ENCODE measurements at regions not wholly inside any gene's neighbourhood (a gene's known extent, or its start where the extent isn't known, plus 50 kb on each side); places are given as distances from the start of the nearest gene placed in this dataset.

- no peak overlapping the region for H2AK5ac ChIP-seq (ENCODE audit: low read depth, low read length)
- H3K56ac ChIP-seq (ENCODE audit: extremely low read depth, insufficient read depth, low read length): no peak overlapping the region
- H3K4me3 ChIP-seq (ENCODE audit: insufficient read depth, low read depth, low read length): no peak overlapping the region
- H4K91ac ChIP-seq (ENCODE audit: insufficient read depth, low read depth, low read length): no peak overlapping the region
- no peak overlapping the region for H3K9ac ChIP-seq (ENCODE audit: low read depth, low read length)
- no peaks in the 10 kb centered on the region for H4K20me1 ChIP-seq (ENCODE audit: insufficient read depth, low read length)
- H3K27ac ChIP-seq (ENCODE audit: insufficient read depth, low read length): no peak overlapping the region
- TF ChIP-seq MXI1 (IDR thresholded peaks at IDR 0.05; ENCODE audit: borderline replicate concordance, low read depth, low read length) (no peak), RAD21 (IDR thresholded peaks at IDR 0.05; ENCODE audit: low read length) (no peak), RFX5 (IDR thresholded peaks at IDR 0.05; ENCODE audit: low read depth, low read length) (no peak), MAFK (IDR thresholded peaks at IDR 0.05; ENCODE audit: low read depth, low read length) (no peak), POLR2A (IDR thresholded peaks at IDR 0.05; ENCODE audit: low read depth, low read length) (no peak), NFE2L2 (IDR thresholded peaks at IDR 0.05; ENCODE audit: low read depth, low read length) (no peak), RCOR1 (IDR thresholded peaks at IDR 0.05; ENCODE audit: insufficient replicate concordance, low read length) (no peak), FOS (IDR thresholded peaks at IDR 0.05; ENCODE audit: low read depth, low read length) (no peak), CHD1 (IDR thresholded peaks at IDR 0.05; ENCODE audit: low read depth, low read length) (no peak), MAZ (IDR thresholded peaks at IDR 0.05; ENCODE audit: borderline replicate concordance, low read depth, low read length) (no peak)
- TF ChIP-seq, protein P1, sequence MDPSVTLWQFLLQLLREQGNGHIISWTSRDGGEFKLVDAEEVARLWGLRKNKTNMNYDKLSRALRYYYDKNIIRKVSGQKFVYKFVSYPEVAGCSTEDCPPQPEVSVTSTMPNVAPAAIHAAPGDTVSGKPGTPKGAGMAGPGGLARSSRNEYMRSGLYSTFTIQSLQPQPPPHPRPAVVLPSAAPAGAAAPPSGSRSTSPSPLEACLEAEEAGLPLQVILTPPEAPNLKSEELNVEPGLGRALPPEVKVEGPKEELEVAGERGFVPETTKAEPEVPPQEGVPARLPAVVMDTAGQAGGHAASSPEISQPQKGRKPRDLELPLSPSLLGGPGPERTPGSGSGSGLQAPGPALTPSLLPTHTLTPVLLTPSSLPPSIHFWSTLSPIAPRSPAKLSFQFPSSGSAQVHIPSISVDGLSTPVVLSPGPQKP (IDR thresholded peaks at IDR 0.05; ENCODE audit: borderline replicate concordance, low read depth, low read length): no peak
- TF ChIP-seq, protein P2, sequence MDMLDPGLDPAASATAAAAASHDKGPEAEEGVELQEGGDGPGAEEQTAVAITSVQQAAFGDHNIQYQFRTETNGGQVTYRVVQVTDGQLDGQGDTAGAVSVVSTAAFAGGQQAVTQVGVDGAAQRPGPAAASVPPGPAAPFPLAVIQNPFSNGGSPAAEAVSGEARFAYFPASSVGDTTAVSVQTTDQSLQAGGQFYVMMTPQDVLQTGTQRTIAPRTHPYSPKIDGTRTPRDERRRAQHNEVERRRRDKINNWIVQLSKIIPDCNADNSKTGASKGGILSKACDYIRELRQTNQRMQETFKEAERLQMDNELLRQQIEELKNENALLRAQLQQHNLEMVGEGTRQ (IDR thresholded peaks at IDR 0.05; ENCODE audit: low read depth, low read length): no peak
- no peak overlapping the region for H2AFZ ChIP-seq (replicated peaks; ENCODE audit: low read length, poor library complexity)
- intact Hi-C loops (cut with micrococcal nuclease) (no loop called here), in situ Hi-C loops (cut with MboI; ENCODE audit: low sequenced_read_pairs) (no loop called here), dilution Hi-C loops (cut with HindIII; ENCODE audit: low sequenced_read_pairs, unreplicated experiment) (no loop called here)
- no peak overlapping the region for H3K23ac ChIP-seq (ENCODE audit: low read depth, low read length)
- H4K5ac ChIP-seq (ENCODE audit: low read depth, low read length): no peak overlapping the region
- H3K9me3 ChIP-seq (ENCODE audit: control insufficient read depth, insufficient read depth, low read length): no peaks in the 10 kb centered on the region
- no peak overlapping the region for H2BK120ac ChIP-seq (ENCODE audit: low read depth, low read length)
- H3K9me1 ChIP-seq (ENCODE audit: insufficient read depth, low read length): no peaks in the 10 kb centered on the region
- WGBS, 2 experiments (ENCODE audit: extremely low coverage in 2 of 2, insufficient read length in 1 of 2): no CpG with 5 or more reads among the region's 2 CpGs
- no peaks in the 10 kb centered on the region for H3K27me3 ChIP-seq (ENCODE audit: control insufficient read depth, insufficient read depth, low read length)
- no peak overlapping the region for H2BK5ac ChIP-seq (ENCODE audit: low read depth, low read length, poor library complexity, severe bottlenecking)
- H3K18ac ChIP-seq (ENCODE audit: low read depth, low read length): no peak overlapping the region
- no peak overlapping the region for H2AK9ac ChIP-seq (replicated peaks; ENCODE audit: low read depth, low read length, poor library complexity)
- BruUV-seq (replicated peaks): no TSS peak
- no peak overlapping the region for H3K14ac ChIP-seq (replicated peaks; ENCODE audit: low read depth, low read length)
- DNase-seq (no peak), ATAC-seq (ENCODE audit: low read depth) (no peak)
- H3K36me3 ChIP-seq (ENCODE audit: control insufficient read depth, insufficient read depth, low read length): no peaks in the 10 kb centered on the region
- H3K4me2 ChIP-seq (ENCODE audit: low read depth, low read length): no peak overlapping the region
- no peaks in the 10 kb centered on the region for H3K79me1 ChIP-seq (ENCODE audit: low read depth in 1 of 2, low read length in 2 of 2)
- ChIA-PET POLR2A (ENCODE audit: unreplicated experiment) (no interaction called here), CTCF (no interaction called here)
- no peaks in the 10 kb centered on the region for H3K4me1 ChIP-seq (ENCODE audit: control insufficient read depth, insufficient read depth, low read length)
- H4K8ac ChIP-seq (ENCODE audit: low read depth in 2 of 2, low read length in 2 of 2): no peak overlapping the region
- H2BK15ac ChIP-seq (ENCODE audit: low read depth, low read length): no peak overlapping the region
- H3K4ac ChIP-seq (ENCODE audit: low read depth, low read length): no peak overlapping the region
- no peak overlapping the region for H2BK20ac ChIP-seq (ENCODE audit: low read depth, low read length)
These were observed 1555.4 kb upstream of the MIR17HG start for GRCh38 chr13:89791971-89792630.

Data from IMR-90 (cell line).